Smooth muscle cell (in vitro differentiated cells): ENCODE measurements at regions not wholly inside any gene's neighbourhood (a gene's known extent, or its start where the extent isn't known, plus 50 kb on each side); places are given as distances from the start of the nearest gene placed in this dataset.

Experiments
- DNase-seq: peaks from one replicate; lab custom pipeline; 2025; ENCODE audit not compliant: unreplicated experiment; lab: John Stamatoyannopoulos, UW
- H2AFZ ChIP-seq: fragments of 200-600 bp; sonication (generic); 2 replicates; pipeline ENCODE4 v1.6.0; 2016; ENCODE audit warnings: antibody characterized with exemption, low read depth, mild to moderate bottlenecking
- H3F3A ChIP-seq: fragments of 200-600 bp; sonication (generic); 2 replicates; pipeline ENCODE4 v1.6.0; 2017; ENCODE audit warnings: antibody characterized with exemption, low read depth
- H3K27ac ChIP-seq: fragments of 200-600 bp; sonication (generic); 2 replicates; pipeline ENCODE4 v1.5.1; 2016; ENCODE audit warnings: low read depth, mild to moderate bottlenecking
- H3K27me3 ChIP-seq: fragments of 200-600 bp; sonication (generic); 2 replicates; pipeline ENCODE4 v1.6.1; 2016; ENCODE audit warnings: low read depth, mild to moderate bottlenecking
- H3K36me3 ChIP-seq: fragments of 200-600 bp; sonication (generic); 2 replicates; pipeline ENCODE4 v1.5.1; 2016; ENCODE audit warnings: low read depth
- H3K4me1 ChIP-seq: fragments of 200-600 bp; sonication (generic); 2 replicates; pipeline ENCODE4 v1.5.1; 2016; ENCODE audit warnings: low read depth
- H3K4me2 ChIP-seq: fragments of 200-600 bp; sonication (generic); 2 replicates; pipeline ENCODE4 v1.6.0; 2016; ENCODE audit warnings: mild to moderate bottlenecking
- H3K4me3 ChIP-seq: fragments of 200-600 bp; sonication (generic); 2 replicates; pipeline ENCODE4 v1.5.1; 2016; ENCODE audit warnings: mild to moderate bottlenecking
- H3K79me2 ChIP-seq: fragments of 200-600 bp; sonication (generic); 2 replicates; pipeline ENCODE4 v1.6.0; 2016; ENCODE audit warnings: low read depth, mild to moderate bottlenecking
- H3K9ac ChIP-seq: fragments of 200-600 bp; sonication (generic); 2 replicates; pipeline ENCODE4 v1.6.0; 2016; ENCODE audit warnings: low read depth
- H3K9me3 ChIP-seq: fragments of 200-600 bp; sonication (generic); replicated peaks from 2 replicates; pipeline ENCODE4 v1.5.1; 2016; ENCODE audit warnings: low read depth
- H4K20me1 ChIP-seq: fragments of 200-600 bp; sonication (generic); 2 replicates; pipeline ENCODE4 v1.6.0; 2016; ENCODE audit warnings: low read depth
- WGBS: methylation state at CpG from one replicate; pipeline ENCODE4 v1.1.7; 2016; ENCODE audit warnings: low lambda C conversion rate; 5-methylcytosine and 5-hydroxymethylcytosine counted together
- TF ChIP-seq, protein P1 (sequence below): fragments of 200-600 bp; sonication (generic); IDR thresholded peaks from 2 replicates; pipeline ENCODE4 v1.5.1; 2017; ENCODE audit warnings: borderline replicate concordance, mild to moderate bottlenecking, antibody characterized with exemption; ENCODE audit not compliant: insufficient read depth, poor library complexity, severe bottlenecking

DNA sequence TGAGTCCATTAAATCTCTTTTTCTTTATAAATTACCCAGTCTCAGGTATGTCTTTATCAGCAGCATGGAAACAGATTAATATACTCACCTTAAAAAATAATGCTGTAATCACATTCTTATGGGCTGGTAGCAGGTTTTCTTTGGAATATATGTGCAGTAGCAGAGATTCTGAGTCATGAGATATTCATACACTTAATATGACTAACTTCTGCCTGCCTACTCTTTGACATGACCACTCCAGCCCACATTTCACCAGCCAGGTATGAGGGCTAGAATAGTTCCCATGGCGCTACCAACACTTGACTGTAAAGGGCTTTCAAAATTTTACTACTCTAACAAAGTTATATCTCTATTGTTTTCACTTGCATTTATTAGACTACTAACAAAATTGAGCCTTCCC, 74.1 kb upstream of the GHR start:
- WGBS, result 81% methylated on average over 1 of the region's 1 CpG

DNA sequence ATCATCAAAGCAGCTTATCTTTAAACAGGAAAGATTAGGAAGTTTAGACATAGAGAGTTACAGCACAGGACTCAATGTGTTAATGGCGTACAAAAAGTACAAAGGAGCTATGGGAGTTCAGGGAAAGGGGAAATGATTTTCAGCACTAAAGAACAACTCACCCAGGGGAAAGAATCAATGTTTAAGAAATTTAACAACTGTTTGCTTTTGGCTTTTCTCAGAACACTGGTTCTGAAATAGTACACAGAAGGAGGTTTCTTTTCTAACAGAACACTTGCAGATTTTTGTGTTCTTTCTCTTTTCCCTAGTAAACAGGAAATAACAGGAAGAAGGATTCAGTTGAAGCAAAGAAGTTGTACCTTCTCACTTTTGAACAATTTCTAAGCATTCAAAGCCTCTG, 71.3 kb upstream of the GHR start:
- H3K27me3 ChIP-seq, result no peaks in the 10 kb centered on the region
- no peaks in the 10 kb centered on the region for H3K79me2 ChIP-seq
- no peak for DNase-seq
- no peaks in the 10 kb centered on the region for H3F3A ChIP-seq
- TF ChIP-seq, protein P1, sequence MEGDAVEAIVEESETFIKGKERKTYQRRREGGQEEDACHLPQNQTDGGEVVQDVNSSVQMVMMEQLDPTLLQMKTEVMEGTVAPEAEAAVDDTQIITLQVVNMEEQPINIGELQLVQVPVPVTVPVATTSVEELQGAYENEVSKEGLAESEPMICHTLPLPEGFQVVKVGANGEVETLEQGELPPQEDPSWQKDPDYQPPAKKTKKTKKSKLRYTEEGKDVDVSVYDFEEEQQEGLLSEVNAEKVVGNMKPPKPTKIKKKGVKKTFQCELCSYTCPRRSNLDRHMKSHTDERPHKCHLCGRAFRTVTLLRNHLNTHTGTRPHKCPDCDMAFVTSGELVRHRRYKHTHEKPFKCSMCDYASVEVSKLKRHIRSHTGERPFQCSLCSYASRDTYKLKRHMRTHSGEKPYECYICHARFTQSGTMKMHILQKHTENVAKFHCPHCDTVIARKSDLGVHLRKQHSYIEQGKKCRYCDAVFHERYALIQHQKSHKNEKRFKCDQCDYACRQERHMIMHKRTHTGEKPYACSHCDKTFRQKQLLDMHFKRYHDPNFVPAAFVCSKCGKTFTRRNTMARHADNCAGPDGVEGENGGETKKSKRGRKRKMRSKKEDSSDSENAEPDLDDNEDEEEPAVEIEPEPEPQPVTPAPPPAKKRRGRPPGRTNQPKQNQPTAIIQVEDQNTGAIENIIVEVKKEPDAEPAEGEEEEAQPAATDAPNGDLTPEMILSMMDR, result no peak
- no peaks in the 10 kb centered on the region for H3K36me3 ChIP-seq
- H3K4me2 ChIP-seq, result no peak overlapping the region
- no peaks in the 10 kb centered on the region for H4K20me1 ChIP-seq
- H3K9me3 ChIP-seq, result no peaks in the 10 kb centered on the region
- H2AFZ ChIP-seq, result no peak overlapping the region
- no peak overlapping the region for H3K27ac ChIP-seq
- 97% methylated on average over 1 of the region's 1 CpG for WGBS
- no peaks in the 10 kb centered on the region for H3K4me1 ChIP-seq
- H3K4me3 ChIP-seq, result no peak overlapping the region
- no peak overlapping the region for H3K9ac ChIP-seq

More for the DNA sequence above, 74.1 kb upstream of the GHR start:
- TF ChIP-seq, protein P1, result no peak
- Histone ChIP-seq H4K20me1 (no peaks in the 10 kb centered on the region), H3K79me2 (no peaks in the 10 kb centered on the region), H3K4me2 (no peak overlapping the region), H3K27me3 (no peaks in the 10 kb centered on the region), H3K9ac (no peak overlapping the region), H3K36me3 (no peaks in the 10 kb centered on the region), H3K4me3 (no peak overlapping the region), H2AFZ (no peak overlapping the region), H3K9me3 (no peaks in the 10 kb centered on the region), H3F3A (no peaks in the 10 kb centered on the region), H3K27ac (no peak overlapping the region), H3K4me1 (no peaks in the 10 kb centered on the region)
- no peak for DNase-seq

GRCh38 chr5:42360056-42360455, 63.2 kb upstream of the GHR start:
- Histone ChIP-seq H3K4me3 (no peak overlapping the region), H3K9me3 (no peaks in the 10 kb centered on the region), H4K20me1 (no peaks in the 10 kb centered on the region), H3K9ac (no peak overlapping the region), H3K79me2 (no peaks in the 10 kb centered on the region), H3K4me2 (peak overlapping the region; percentile 10), H3K27me3 (no peaks in the 10 kb centered on the region), H2AFZ (no peak overlapping the region), H3K27ac (no peak overlapping the region), H3K4me1 (peaks cover 8% of the 10 kb centered on the region), H3F3A (no peaks in the 10 kb centered on the region), H3K36me3 (no peaks in the 10 kb centered on the region)
- WGBS, result 35% methylated on average over 2 of the region's 2 CpGs
- TF ChIP-seq, protein P1, result no peak
- no peak for DNase-seq

DNA sequence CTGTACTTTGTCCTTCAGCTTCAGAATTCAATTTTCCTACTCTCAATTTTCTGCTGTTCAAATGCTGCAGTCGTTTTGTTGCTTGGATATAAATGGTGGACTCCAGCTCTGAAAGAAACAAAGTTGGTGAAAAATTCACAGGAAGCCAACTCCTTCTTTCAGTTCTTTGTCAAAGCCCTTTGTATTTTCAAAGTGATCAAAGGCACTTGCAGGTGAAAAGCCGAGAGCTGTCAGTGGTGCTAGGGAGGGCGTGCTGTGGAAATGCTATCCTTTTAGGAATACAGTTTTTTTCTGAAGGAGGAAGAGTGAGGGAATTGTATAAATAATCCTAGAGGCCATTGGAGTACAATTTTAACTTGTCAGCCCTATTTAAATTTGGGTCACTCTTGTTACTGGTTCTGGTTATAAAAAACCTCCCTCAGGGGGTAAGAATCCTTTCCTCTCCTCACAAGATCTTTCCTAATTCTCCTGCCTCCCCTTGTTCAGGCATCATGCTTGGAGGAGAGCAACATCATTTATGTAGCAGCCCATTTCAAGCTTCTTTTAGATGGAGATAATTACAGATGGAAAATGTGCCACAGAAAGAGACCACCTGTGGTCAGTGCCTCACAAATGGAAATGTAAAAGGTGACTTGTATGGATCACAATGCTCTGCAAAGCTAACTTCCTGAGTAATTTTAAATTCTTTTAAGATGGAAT, 62.5 kb upstream of the GHR start:
- no peak for DNase-seq
- 29% methylated on average over 3 of the region's 3 CpGs for WGBS
- H2AFZ ChIP-seq, result no peak overlapping the region
- TF ChIP-seq, protein P1, result no peak
- H3K4me1 ChIP-seq, result peaks cover 8% of the 10 kb centered on the region
- H3K4me3 ChIP-seq, result no peak overlapping the region
- no peak overlapping the region for H3K27ac ChIP-seq
- peak overlapping the region; percentile 10 for H3K4me2 ChIP-seq
- H4K20me1 ChIP-seq, result no peaks in the 10 kb centered on the region
- H3F3A ChIP-seq, result no peaks in the 10 kb centered on the region
- no peak overlapping the region for H3K9ac ChIP-seq
- H3K9me3 ChIP-seq, result no peaks in the 10 kb centered on the region
- no peaks in the 10 kb centered on the region for H3K79me2 ChIP-seq
- H3K36me3 ChIP-seq, result no peaks in the 10 kb centered on the region
- no peaks in the 10 kb centered on the region for H3K27me3 ChIP-seq
